Psoas muscle (tissue), 7 donors: ENCODE measurements at regions not wholly inside any gene's neighbourhood (a gene's known extent, or its start where the extent isn't known, plus 50 kb on each side); places are given as distances from the start of the nearest gene placed in this dataset.

Source experiments
- ATAC-seq, 4 donors: fragments of 200-7000 bp; cut with Tn5 transposase; one replicate each; pipeline ENCODE4 v1.9.1; 2020; ENCODE audit warnings: moderate library complexity in 3 of 4, mild to moderate bottlenecking in 2 of 4
- DNase-seq, 2 donors: peaks; one replicate each; pipeline ENCODE4 v3.0.0-alpha.2; 2020
- H3K27ac ChIP-seq: fragments of 200-600 bp; one replicate; pipeline ENCODE4 v1.8.0; 2022
- H3K27me3 ChIP-seq, 3 donors: fragments of 200-600 bp in 1 of 3; one replicate each; pipeline versions ENCODE4 v1.6.1 to v1.8.0; 2013 to 2022; ENCODE audit warnings: low read length in 2 of 3, mild to moderate bottlenecking in 2 of 3, moderate library complexity in 1 of 3; ENCODE audit not compliant: insufficient read depth in 3 of 3
- H3K36me3 ChIP-seq, 2 donors: fragments of 200-600 bp in 1 of 2; one replicate each; pipeline versions ENCODE4 v1.6.1 to v1.8.0; 2013 to 2022; ENCODE audit warnings: low read depth in 1 of 2, mild to moderate bottlenecking in 1 of 2, moderate library complexity in 1 of 2; ENCODE audit not compliant: insufficient read depth in 1 of 2
- H3K4me1 ChIP-seq: fragments of 200-600 bp; one replicate; pipeline ENCODE4 v1.8.0; 2022
- H3K4me3 ChIP-seq: fragments of 200-600 bp; one replicate; pipeline ENCODE4 v1.8.0; 2022; ENCODE audit warnings: mild to moderate bottlenecking
- H3K9me3 ChIP-seq: fragments of 200-600 bp; one replicate; pipeline ENCODE4 v1.8.0; 2022
- CTCF ChIP-seq: fragments of 200-600 bp; IDR thresholded peaks from one replicate; pipeline ENCODE4 v1.8.0; 2022; ENCODE audit warnings: antibody characterized with exemption
- WGBS, 3 donors: extraction: QIAGEN DNeasy Blood & Tissue Kit; methylation state at CpG; one replicate each; pipeline versions ENCODE4 v1.1.6 to v1.1.7; 2013; 5-methylcytosine and 5-hydroxymethylcytosine counted together
- intact Hi-C, 2 donors: fragments of 100-400 bp; cut with DNase I; formaldehyde crosslinking; loops; one replicate each; pipeline versions ENCODE4 v1.11.0 to v1.14.2; 2022
- donor health status: healthy with polysubstance abuse.
- donor health status: DM: no; HTN: no; CAD: no; lungs with moderate emphysema.
- donor health status: Bipolar disorder and iron deficiency.
- donor health status: healthy.
- donor health status: DM: yes; HTN: yes; CAD: no.
- donor health status: DM: no; HTN: no; CAD: no.
- donor health status: DM: yes; HTN: yes; CAD: no.

GRCh38 chr4:86529436-86529835 is 64.7 kb upstream of the PTPN13 start:
- Histone ChIP-seq H3K4me1 (no peaks in the 10 kb centered on the region), H3K9me3 (no peaks in the 10 kb centered on the region), H3K4me3 (no peak overlapping the region), H3K27ac (no peak overlapping the region), H3K27me3 (no peaks in the 10 kb centered on the region), H3K36me3 (no peaks in the 10 kb centered on the region)
- no peak for ATAC-seq
- no peak for DNase-seq
- no peak for TF ChIP-seq CTCF
- intact Hi-C loops = no loop called here
- 59 to 66% (median 64%) methylated on average over 2 of the region's 2 CpGs for WGBS, 3 donors

GRCh38 chr4:86530183-86530582 is 63.9 kb upstream of the PTPN13 start:
- WGBS, 3 donors = 82 to 93% (median 83%) methylated on average over 1 of the region's 1 CpG
- no peak for TF ChIP-seq CTCF
- Histone ChIP-seq H3K27ac (no peak overlapping the region), H3K9me3 (no peaks in the 10 kb centered on the region), H3K4me1 (no peaks in the 10 kb centered on the region), H3K36me3 (no peaks in the 10 kb centered on the region), H3K4me3 (no peak overlapping the region), H3K27me3 (no peaks in the 10 kb centered on the region)
- intact Hi-C loops = no loop called here
- DNase-seq (no peak), ATAC-seq (no peak)

- 63 to 78% (median 72%) methylated on average over 2 of the region's 2 CpGs for WGBS, 3 donors
- Histone ChIP-seq H3K27me3 (no peaks in the 10 kb centered on the region), H3K4me3 (no peak overlapping the region), H3K27ac (no peak overlapping the region), H3K9me3 (no peaks in the 10 kb centered on the region), H3K36me3 (no peaks in the 10 kb centered on the region), H3K4me1 (no peaks in the 10 kb centered on the region)
- ATAC-seq = no peak
- TF ChIP-seq CTCF = no peak
- intact Hi-C loops = no loop called here
- DNase-seq = no peak
Measured at GRCh38 chr4:86531440-86531839, 62.7 kb upstream of the PTPN13 start.

- no peak overlapping the region for H3K27ac ChIP-seq
- WGBS, 3 donors = 72 to 86% (median 72%) methylated on average over 1 of the region's 1 CpG
Measured at GRCh38 chr4:86532851-86533250, 61.3 kb upstream of the PTPN13 start.

More at GRCh38 chr4:86532851-86533250, 61.3 kb upstream of the PTPN13 start:
- no peak for DNase-seq
- Histone ChIP-seq H3K4me3 (no peak overlapping the region), H3K27me3 (no peaks in the 10 kb centered on the region), H3K9me3 (no peaks in the 10 kb centered on the region), H3K36me3 (no peaks in the 10 kb centered on the region), H3K4me1 (no peaks in the 10 kb centered on the region)
- intact Hi-C loops = no loop called here
- no peak for TF ChIP-seq CTCF
- no peak for ATAC-seq
